Fibroblast of lung (primary cell): ENCODE measurements at regions not wholly inside any gene's neighbourhood (a gene's known extent, or its start where the extent isn't known, plus 50 kb on each side); places are given as distances from the start of the nearest gene placed in this dataset.

ENCODE experiments used
- DNase-seq, 2 donors: peaks; one replicate each; pipeline versions ENCODE4 v3.0.0 to v3.0.0-alpha.2; 2010; ENCODE audit warnings: low read depth in 2 of 2
- H2AFZ ChIP-seq: 2 replicates; pipeline ENCODE4 v1.5.1; 2012; ENCODE audit warnings: low read length, control low read depth, inconsistent platforms
- H3K27ac ChIP-seq: 2 replicates; pipeline ENCODE4 v1.5.1; 2011; ENCODE audit warnings: low read length, control low read depth; ENCODE audit not compliant: insufficient read depth
- H3K27me3 ChIP-seq: 2 replicates; pipeline ENCODE4 v1.5.1; 2011; ENCODE audit warnings: mild to moderate bottlenecking, low read length; ENCODE audit not compliant: control insufficient read depth, insufficient read depth
- H3K36me3 ChIP-seq: 2 replicates; pipeline ENCODE4 v1.5.1; 2011; ENCODE audit warnings: low read length; ENCODE audit not compliant: control insufficient read depth, insufficient read depth
- H3K4me1 ChIP-seq: 2 replicates; pipeline ENCODE4 v1.5.1; 2011; ENCODE audit warnings: low read length; ENCODE audit not compliant: control insufficient read depth, insufficient read depth; ENCODE audit errors: extremely low read depth
- H3K4me2 ChIP-seq: 2 replicates; pipeline ENCODE4 v1.5.1; 2011; ENCODE audit warnings: low read length, control low read depth; ENCODE audit not compliant: insufficient read depth; ENCODE audit errors: extremely low read depth
- H3K4me3 ChIP-seq, 4 experiments: fragments of 200-600 bp in 1 of 4; sonication (generic) in 1 of 4; replicated peaks in 1 of 4; 2 replicates each; pipeline ENCODE4 v1.5.1; 2011 to 2016; ENCODE audit warnings: low read length in 4 of 4, low read depth in 3 of 4, mild to moderate bottlenecking in 3 of 4, control low read depth in 2 of 4, inconsistent platforms in 1 of 4, mixed read lengths in 1 of 4; ENCODE audit not compliant: insufficient read depth in 1 of 4; ENCODE audit errors: control extremely low read depth in 1 of 4
- H3K79me2 ChIP-seq: 2 replicates; pipeline ENCODE4 v1.5.1; 2012; ENCODE audit warnings: mild to moderate bottlenecking, low read length, inconsistent platforms; ENCODE audit not compliant: control insufficient read depth, insufficient read depth
- H3K9ac ChIP-seq: 2 replicates; pipeline ENCODE4 v1.5.1; 2011; ENCODE audit warnings: mild to moderate bottlenecking, low read length, control low read depth; ENCODE audit not compliant: insufficient read depth
- H3K9me3 ChIP-seq: 2 replicates; pipeline ENCODE4 v1.5.1; 2012; ENCODE audit warnings: low read depth, low read length; ENCODE audit not compliant: control insufficient read depth, insufficient read depth
- H4K20me1 ChIP-seq: 2 replicates; pipeline ENCODE4 v1.5.1; 2011; ENCODE audit warnings: low read length; ENCODE audit not compliant: control insufficient read depth, insufficient read depth; ENCODE audit errors: extremely low read depth
- CTCF ChIP-seq, 2 donors: IDR thresholded peaks in 1 of 2; conservative IDR thresholded peaks in 1 of 2; 1 replicate in 1 of 2; 2 replicates in 1 of 2; pipeline ENCODE4 v1.5.1; 2011 to 2012; ENCODE audit warnings: low read length in 2 of 2, control low read depth in 1 of 2, inconsistent platforms in 1 of 2, low read depth in 1 of 2, mild to moderate bottlenecking in 1 of 2
- EZH2 ChIP-seq: IDR thresholded peaks from 2 replicates; pipeline ENCODE4 v1.5.1; 2012; ENCODE audit warnings: low read length, control low read depth, mild to moderate bottlenecking; ENCODE audit errors: missing control alignments

- DNase-seq: no peak
- TF ChIP-seq CTCF (conservative IDR thresholded peaks at IDR 0.05 in 1 of 2, IDR thresholded peaks at IDR 0.05 in 1 of 2; ENCODE audit: low read depth in 1 of 2, low read length in 2 of 2) (no peak), EZH2 (no peak)
- no peaks in the 10 kb centered on the region for H3K9me3 ChIP-seq
- H3K27ac ChIP-seq: no peak overlapping the region
- H4K20me1 ChIP-seq: no peaks in the 10 kb centered on the region
- H3K4me3 ChIP-seq: no peak overlapping the region
- H3K27me3 ChIP-seq: no peaks in the 10 kb centered on the region
- no peak overlapping the region for H3K4me2 ChIP-seq
- H3K36me3 ChIP-seq: no peaks in the 10 kb centered on the region
- H3K4me1 ChIP-seq: no peaks in the 10 kb centered on the region
- H3K9ac ChIP-seq: no peak overlapping the region
- no peak overlapping the region for H2AFZ ChIP-seq
- no peaks in the 10 kb centered on the region for H3K79me2 ChIP-seq
These were observed 278.7 kb upstream of the PODXL start for GRCh38 chr7:131835141-131835540.

GRCh38 chr7:131830681-131831080 is 274.3 kb upstream of the PODXL start:
- no peak for DNase-seq
- Histone ChIP-seq H3K4me1 (no peaks in the 10 kb centered on the region), H4K20me1 (no peaks in the 10 kb centered on the region), H3K4me2 (no peak overlapping the region), H2AFZ (no peak overlapping the region), H3K9ac (no peak overlapping the region), H3K27me3 (peaks cover 6% of the 10 kb centered on the region), H3K4me3 (no peak overlapping the region), H3K36me3 (no peaks in the 10 kb centered on the region), H3K27ac (no peak overlapping the region), H3K9me3 (no peaks in the 10 kb centered on the region), H3K79me2 (no peaks in the 10 kb centered on the region)
- no peak for TF ChIP-seq EZH2
- TF ChIP-seq CTCF (conservative IDR thresholded peaks at IDR 0.05 in 1 of 2, IDR thresholded peaks at IDR 0.05 in 1 of 2; ENCODE audit: low read depth in 1 of 2, low read length in 2 of 2): no peak

- DNase-seq: no peak
These were observed 273.6 kb upstream of the PODXL start for GRCh38 chr7:131829947-131830558.

More at GRCh38 chr7:131829947-131830558, 273.6 kb upstream of the PODXL start:
- Histone ChIP-seq H3K4me2 (no peak overlapping the region), H4K20me1 (no peaks in the 10 kb centered on the region), H3K4me1 (no peaks in the 10 kb centered on the region), H3K79me2 (no peaks in the 10 kb centered on the region), H3K4me3 (no peak overlapping the region), H3K27ac (no peak overlapping the region), H2AFZ (no peak overlapping the region), H3K27me3 (peaks cover 6% of the 10 kb centered on the region), H3K9me3 (no peaks in the 10 kb centered on the region), H3K36me3 (no peaks in the 10 kb centered on the region), H3K9ac (no peak overlapping the region)
- TF ChIP-seq EZH2 (no peak), CTCF (conservative IDR thresholded peaks at IDR 0.05 in 1 of 2, IDR thresholded peaks at IDR 0.05 in 1 of 2; ENCODE audit: low read depth in 1 of 2, low read length in 2 of 2) (no peak)
